HL-60 (cell line): ENCODE measurements at regions not wholly inside any gene's neighbourhood (a gene's known extent, or its start where the extent isn't known, plus 50 kb on each side); places are given as distances from the start of the nearest gene placed in this dataset.

Experiments
- DNase-seq, 2 experiments: peaks; one replicate each; pipeline ENCODE4 v3.0.0-alpha.2; 2010 to 2020; ENCODE audit warnings: low read depth in 1 of 2, low spot score in 1 of 2
- H3K27ac ChIP-seq: fragments of 250-450 bp; sonication (Bioruptor Pico); replicated peaks from 2 replicates; pipeline ENCODE4 v1.5.1; 2020; ENCODE audit warnings: mild to moderate bottlenecking, moderate library complexity
- H3K27me3 ChIP-seq: fragments of 250-450 bp; sonication (Bioruptor Pico); 2 replicates; pipeline ENCODE4 v1.5.1; 2021; ENCODE audit warnings: mild to moderate bottlenecking, moderate library complexity; ENCODE audit not compliant: insufficient read depth, poor library complexity, severe bottlenecking
- H3K4me3 ChIP-seq: replicated peaks from 2 replicates; pipeline ENCODE4 v1.5.1; 2011; ENCODE audit warnings: mild to moderate bottlenecking, control low read depth, low read length; ENCODE audit not compliant: insufficient read depth
- GABPA ChIP-seq: IDR thresholded peaks from 2 replicates; pipeline ENCODE4 v1.6.1; 2012; ENCODE audit warnings: low read depth
- POLR2AphosphoS5 ChIP-seq: IDR thresholded peaks from 2 replicates; pipeline ENCODE4 v1.6.1; 2012; ENCODE audit warnings: low read depth
- REST ChIP-seq: IDR thresholded peaks from 2 replicates; pipeline ENCODE4 v1.6.1; 2012; ENCODE audit warnings: low read depth; ENCODE audit not compliant: insufficient replicate concordance
- SPI1 ChIP-seq: IDR thresholded peaks from 2 replicates; pipeline ENCODE4 v1.6.1; 2012; ENCODE audit warnings: low read depth, mild to moderate bottlenecking, borderline replicate concordance
- TF ChIP-seq, protein P1 (sequence below): IDR thresholded peaks from one replicate; pipeline ENCODE4 v1.5.1; 2011; ENCODE audit warnings: low read length, control low read depth, inconsistent platforms; ENCODE audit not compliant: insufficient read depth

DNA sequence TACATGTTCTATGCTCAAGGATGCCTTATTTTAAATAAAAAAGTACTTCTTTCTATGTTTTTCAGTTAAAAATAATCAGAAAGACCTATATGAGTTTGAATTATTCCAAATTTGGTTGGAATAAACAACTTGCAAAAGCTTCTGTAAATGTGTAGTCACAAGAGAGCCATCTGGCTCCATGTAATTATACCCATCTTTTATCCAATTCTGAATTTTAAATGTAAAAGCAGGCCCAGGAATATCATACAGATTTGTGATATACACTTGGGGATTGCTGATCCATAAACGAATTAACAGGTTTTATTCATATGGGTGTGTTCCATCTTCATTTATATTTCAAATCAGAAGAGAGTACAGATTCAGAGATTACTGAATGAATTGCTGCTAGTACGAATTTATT, 329.2 kb upstream of the LRFN5 start:
- no peak overlapping the region for H3K27ac ChIP-seq
- no peak overlapping the region for H3K4me3 ChIP-seq
- no peak for DNase-seq
- TF ChIP-seq REST, result no peak
- TF ChIP-seq, protein P1, sequence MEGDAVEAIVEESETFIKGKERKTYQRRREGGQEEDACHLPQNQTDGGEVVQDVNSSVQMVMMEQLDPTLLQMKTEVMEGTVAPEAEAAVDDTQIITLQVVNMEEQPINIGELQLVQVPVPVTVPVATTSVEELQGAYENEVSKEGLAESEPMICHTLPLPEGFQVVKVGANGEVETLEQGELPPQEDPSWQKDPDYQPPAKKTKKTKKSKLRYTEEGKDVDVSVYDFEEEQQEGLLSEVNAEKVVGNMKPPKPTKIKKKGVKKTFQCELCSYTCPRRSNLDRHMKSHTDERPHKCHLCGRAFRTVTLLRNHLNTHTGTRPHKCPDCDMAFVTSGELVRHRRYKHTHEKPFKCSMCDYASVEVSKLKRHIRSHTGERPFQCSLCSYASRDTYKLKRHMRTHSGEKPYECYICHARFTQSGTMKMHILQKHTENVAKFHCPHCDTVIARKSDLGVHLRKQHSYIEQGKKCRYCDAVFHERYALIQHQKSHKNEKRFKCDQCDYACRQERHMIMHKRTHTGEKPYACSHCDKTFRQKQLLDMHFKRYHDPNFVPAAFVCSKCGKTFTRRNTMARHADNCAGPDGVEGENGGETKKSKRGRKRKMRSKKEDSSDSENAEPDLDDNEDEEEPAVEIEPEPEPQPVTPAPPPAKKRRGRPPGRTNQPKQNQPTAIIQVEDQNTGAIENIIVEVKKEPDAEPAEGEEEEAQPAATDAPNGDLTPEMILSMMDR, result no peak
- no peak for TF ChIP-seq GABPA
- no peak for TF ChIP-seq POLR2AphosphoS5
- TF ChIP-seq SPI1, result no peak
- no peaks in the 10 kb centered on the region for H3K27me3 ChIP-seq

DNA sequence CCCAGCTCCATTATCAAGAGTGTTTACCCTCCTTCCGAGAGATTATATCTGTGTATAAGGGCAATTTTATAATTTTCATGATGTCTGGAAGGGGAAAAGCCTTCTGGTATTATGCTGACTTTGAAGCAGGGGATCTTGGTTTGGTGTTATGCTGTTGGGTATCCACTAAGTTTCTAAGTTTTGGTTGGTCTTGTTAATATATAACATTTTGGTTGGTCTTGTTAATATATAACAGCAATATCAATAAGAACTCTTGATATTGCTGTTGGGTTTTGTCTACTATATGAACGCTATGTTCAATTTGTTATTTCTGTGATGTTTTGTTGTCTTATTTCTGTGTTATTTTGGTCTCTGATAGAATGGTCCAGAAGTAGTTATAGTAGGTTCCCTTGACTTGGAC, 349.2 kb upstream of the LRFN5 start:
- TF ChIP-seq POLR2AphosphoS5 (no peak), REST (no peak), SPI1 (no peak), GABPA (no peak)
- TF ChIP-seq, protein P1, result no peak
- Histone ChIP-seq H3K27me3 (no peaks in the 10 kb centered on the region), H3K27ac (no peak overlapping the region), H3K4me3 (no peak overlapping the region)
- DNase-seq, result no peak

GRCh38 chr14:41235466-41235865, 371.2 kb upstream of the LRFN5 start:
- H3K4me3 ChIP-seq, result no peak overlapping the region
- no peak for DNase-seq
- no peaks in the 10 kb centered on the region for H3K27me3 ChIP-seq
- TF ChIP-seq, protein P1, result no peak
- TF ChIP-seq REST (no peak), POLR2AphosphoS5 (no peak), SPI1 (no peak), GABPA (no peak)
- no peak overlapping the region for H3K27ac ChIP-seq
